ENCODE measurements at regions not wholly inside any gene's neighbourhood (a gene's known extent, or its start where the extent isn't known, plus 50 kb on each side); places are given as distances from the start of the nearest gene placed in this dataset.

DNA sequence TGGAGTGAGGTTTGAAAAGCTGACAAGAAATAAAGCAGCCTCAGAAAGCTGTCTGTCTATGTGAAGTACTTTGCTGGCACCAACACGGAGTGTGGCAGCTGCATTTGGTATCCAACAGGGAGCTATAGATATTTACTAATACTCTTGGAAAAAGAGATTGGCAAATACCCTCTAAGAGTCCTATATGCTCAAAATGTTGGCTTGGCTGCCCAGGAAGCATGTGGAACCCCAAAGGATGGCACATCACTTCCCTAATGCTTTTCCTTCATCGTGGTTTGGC, 398.3 kb downstream of the TLE4 start:
- TF ChIP-seq EZH2 (IDR thresholded peaks at IDR 0.05; ENCODE audit: borderline replicate concordance, low read length) (no peak), CTCF (conservative IDR thresholded peaks at IDR 0.05 in 1 of 2, IDR thresholded peaks at IDR 0.05 in 1 of 2; ENCODE audit: extremely low read depth in 1 of 2, insufficient read depth in 1 of 2, low read depth in 1 of 2, low read length in 2 of 2) (no peak)

Measured in mammary epithelial cell (primary cell).